DND-41 (cell line): ENCODE measurements at regions not wholly inside any gene's neighbourhood (a gene's known extent, or its start where the extent isn't known, plus 50 kb on each side); places are given as distances from the start of the nearest gene placed in this dataset.

Experiments
- ATAC-seq: fragments of 200-7000 bp; cut with Tn5 transposase; 3 replicates; pipeline ENCODE4 v1.9.1; 2021; ENCODE audit warnings: low read depth; ENCODE audit not compliant: insufficient read depth
- DNase-seq: peaks from one replicate; pipeline ENCODE4 v3.0.0-alpha.2; 2020
- H2AFZ ChIP-seq: 2 replicates; pipeline ENCODE4 v1.6.0; 2012; ENCODE audit warnings: low read depth, low read length
- H3K27ac ChIP-seq: 2 replicates; pipeline ENCODE4 v1.5.1; 2012; ENCODE audit warnings: low read length, inconsistent platforms
- H3K27me3 ChIP-seq: fragments of 200-600 bp; sonication (generic); 2 replicates; pipeline ENCODE4 v1.6.0; 2012; ENCODE audit warnings: low read length, mild to moderate bottlenecking, inconsistent platforms; ENCODE audit not compliant: insufficient read depth, poor library complexity
- H3K36me3 ChIP-seq: 2 replicates; pipeline ENCODE4 v1.5.1; 2012; ENCODE audit warnings: low read length, inconsistent platforms; ENCODE audit not compliant: insufficient read depth
- H3K4me1 ChIP-seq: 2 replicates; pipeline ENCODE4 v1.5.1; 2012; ENCODE audit warnings: mild to moderate bottlenecking, low read length; ENCODE audit not compliant: insufficient read depth
- H3K4me2 ChIP-seq: 2 replicates; pipeline ENCODE4 v1.6.0; 2012; ENCODE audit warnings: mild to moderate bottlenecking, moderate library complexity, low read length, inconsistent platforms; ENCODE audit not compliant: insufficient read depth
- H3K4me3 ChIP-seq, 2 experiments: fragments of 200-600 bp in 1 of 2; shearing (Covaris generic) in 1 of 2; 2 replicates each; pipeline ENCODE4 v1.5.1; 2012 to 2016; ENCODE audit warnings: inconsistent platforms in 2 of 2, low read length in 2 of 2, mild to moderate bottlenecking in 2 of 2, low read depth in 1 of 2, moderate library complexity in 1 of 2
- H3K79me2 ChIP-seq: 2 replicates; pipeline ENCODE4 v1.6.0; 2012; ENCODE audit warnings: low read length, inconsistent platforms; ENCODE audit not compliant: insufficient read depth
- H3K9ac ChIP-seq: 2 replicates; pipeline ENCODE4 v1.6.0; 2012; ENCODE audit warnings: low read depth, mild to moderate bottlenecking, inconsistent platforms, low read length, moderate library complexity
- H3K9me3 ChIP-seq: 2 replicates; pipeline ENCODE4 v1.5.1; 2012; ENCODE audit warnings: low read length, moderate library complexity, mild to moderate bottlenecking, inconsistent platforms; ENCODE audit not compliant: insufficient read depth, severe bottlenecking
- H4K20me1 ChIP-seq: 2 replicates; pipeline ENCODE4 v1.6.0; 2012; ENCODE audit warnings: low read length; ENCODE audit not compliant: insufficient read depth
- EZH2 ChIP-seq: IDR thresholded peaks from 3 replicates; pipeline ENCODE4 v1.6.1; 2012; ENCODE audit warnings: borderline replicate concordance, low read depth, mild to moderate bottlenecking, moderate library complexity, low read length, inconsistent platforms; ENCODE audit not compliant: severe bottlenecking
- TF ChIP-seq, protein P1 (sequence below): IDR thresholded peaks from 2 replicates; pipeline ENCODE4 v1.5.1; 2012; ENCODE audit warnings: borderline replicate concordance, low read length, moderate library complexity, mild to moderate bottlenecking; ENCODE audit not compliant: poor library complexity, severe bottlenecking; ENCODE audit errors: extremely low read depth

DNA sequence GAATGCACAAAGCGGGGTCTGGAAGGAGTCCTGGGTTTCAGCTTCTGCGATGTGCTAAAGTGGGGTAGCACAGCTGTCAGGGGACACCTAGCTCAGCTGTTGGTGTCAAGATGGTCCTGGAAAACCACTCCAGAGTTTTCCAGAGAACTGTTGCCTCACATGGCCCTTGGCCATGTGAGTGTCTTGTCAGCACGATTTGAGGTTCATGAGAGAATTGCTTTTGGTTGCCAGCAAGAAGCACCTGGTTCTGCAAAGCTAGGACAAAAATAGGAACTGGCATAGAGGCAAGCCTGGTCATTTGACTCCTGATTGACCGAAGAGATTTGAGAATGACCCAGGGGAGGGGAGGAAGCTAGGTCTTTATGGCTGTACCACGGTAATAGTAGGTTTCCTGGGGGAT is 50.4 kb upstream of the CTLA4 start:
- Histone ChIP-seq H3K27ac (no peak overlapping the region), H4K20me1 (no peaks in the 10 kb centered on the region), H3K4me3 (no peak overlapping the region), H2AFZ (no peak overlapping the region), H3K9ac (no peak overlapping the region), H3K9me3 (no peaks in the 10 kb centered on the region), H3K27me3 (no peaks in the 10 kb centered on the region), H3K36me3 (no peaks in the 10 kb centered on the region), H3K4me2 (no peak overlapping the region), H3K79me2 (no peaks in the 10 kb centered on the region), H3K4me1 (peaks cover 16% of the 10 kb centered on the region)
- ATAC-seq = no peak
- DNase-seq = no peak
- TF ChIP-seq, protein P1, sequence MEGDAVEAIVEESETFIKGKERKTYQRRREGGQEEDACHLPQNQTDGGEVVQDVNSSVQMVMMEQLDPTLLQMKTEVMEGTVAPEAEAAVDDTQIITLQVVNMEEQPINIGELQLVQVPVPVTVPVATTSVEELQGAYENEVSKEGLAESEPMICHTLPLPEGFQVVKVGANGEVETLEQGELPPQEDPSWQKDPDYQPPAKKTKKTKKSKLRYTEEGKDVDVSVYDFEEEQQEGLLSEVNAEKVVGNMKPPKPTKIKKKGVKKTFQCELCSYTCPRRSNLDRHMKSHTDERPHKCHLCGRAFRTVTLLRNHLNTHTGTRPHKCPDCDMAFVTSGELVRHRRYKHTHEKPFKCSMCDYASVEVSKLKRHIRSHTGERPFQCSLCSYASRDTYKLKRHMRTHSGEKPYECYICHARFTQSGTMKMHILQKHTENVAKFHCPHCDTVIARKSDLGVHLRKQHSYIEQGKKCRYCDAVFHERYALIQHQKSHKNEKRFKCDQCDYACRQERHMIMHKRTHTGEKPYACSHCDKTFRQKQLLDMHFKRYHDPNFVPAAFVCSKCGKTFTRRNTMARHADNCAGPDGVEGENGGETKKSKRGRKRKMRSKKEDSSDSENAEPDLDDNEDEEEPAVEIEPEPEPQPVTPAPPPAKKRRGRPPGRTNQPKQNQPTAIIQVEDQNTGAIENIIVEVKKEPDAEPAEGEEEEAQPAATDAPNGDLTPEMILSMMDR = no peak
- no peak for TF ChIP-seq EZH2
